GM19468 (cell line): ENCODE measurements at regions not wholly inside any gene's neighbourhood (a gene's known extent, or its start where the extent isn't known, plus 50 kb on each side); places are given as distances from the start of the nearest gene placed in this dataset.

Experiments
- ATAC-seq: cut with Tn5 transposase; IDR thresholded peaks from one replicate; pipeline ENCODE4 v1.9.1; 2021; ENCODE audit warnings: mild to moderate bottlenecking, moderate library complexity, moderate number of reproducible peaks; ENCODE audit not compliant: unreplicated experiment; ENCODE audit errors: extremely low read depth

- no peak for ATAC-seq
These were observed 414.4 kb upstream of the CDH7 start for GRCh38 chr18:65336411-65336810.

GRCh38 chr18:65329010-65329409 is 421.8 kb upstream of the CDH7 start:
- no peak for ATAC-seq

GRCh38 chr18:65326805-65327204 is 424.0 kb upstream of the CDH7 start:
- ATAC-seq, result no peak

GRCh38 chr18:65322895-65323294 is 427.9 kb upstream of the CDH7 start:
- ATAC-seq, result no peak

- ATAC-seq, result no peak
These were observed 452.4 kb upstream of the CDH7 start for GRCh38 chr18:65298422-65298821.

- ATAC-seq, result no peak
These were observed 461.9 kb upstream of the CDH7 start for GRCh38 chr18:65288908-65289307.

GRCh38 chr18:65287652-65288051 is 463.2 kb upstream of the CDH7 start:
- ATAC-seq, result no peak

- no peak for ATAC-seq
These were observed 468.7 kb upstream of the CDH7 start for GRCh38 chr18:65282096-65282495.

GRCh38 chr18:65279668-65280305 is 471.0 kb upstream of the CDH7 start:
- ATAC-seq, result no peak

GRCh38 chr18:65278939-65279667 is 471.7 kb upstream of the CDH7 start:
- ATAC-seq, result no peak

- no peak for ATAC-seq
These were observed 481.4 kb upstream of the CDH7 start for GRCh38 chr18:65269375-65269774.

GRCh38 chr18:65265761-65266160 is 485.1 kb upstream of the CDH7 start:
- no peak for ATAC-seq

GRCh38 chr18:65260030-65260429 is 490.8 kb upstream of the CDH7 start:
- ATAC-seq, result no peak

- no peak for ATAC-seq
These were observed 491.4 kb upstream of the CDH7 start for GRCh38 chr18:65259403-65259802.

- no peak for ATAC-seq
These were observed 493.7 kb upstream of the CDH7 start for GRCh38 chr18:65257149-65257548.

- ATAC-seq, result no peak
These were observed 495.4 kb upstream of the CDH7 start for GRCh38 chr18:65255417-65255816.

- ATAC-seq, result no peak
These were observed 511.0 kb upstream of the CDH7 start for GRCh38 chr18:65239787-65240186.

GRCh38 chr18:65235966-65236624 is 514.7 kb upstream of the CDH7 start:
- ATAC-seq, result no peak

- no peak for ATAC-seq
These were observed 520.5 kb upstream of the CDH7 start for GRCh38 chr18:65230311-65230710.

GRCh38 chr18:65227970-65228369 is 522.8 kb upstream of the CDH7 start:
- no peak for ATAC-seq

GRCh38 chr18:65221736-65222135 is 529.1 kb upstream of the CDH7 start:
- no peak for ATAC-seq
